A549 (cell line): ENCODE measurements at regions not wholly inside any gene's neighbourhood (a gene's known extent, or its start where the extent isn't known, plus 50 kb on each side); places are given as distances from the start of the nearest gene placed in this dataset.

Experiments used
- ATAC-seq, 2 experiments: fragments of 200-7000 bp in 1 of 2; fragments of >200 bp in 1 of 2; cut with Nextera tagmentation in 1 of 2; cut with Tn5 transposase in 1 of 2; 3 replicates each; pipeline versions ENCODE4 v1.8.0 to v1.9.1; 2018 to 2020; ENCODE audit warnings: mild to moderate bottlenecking in 1 of 2, moderate library complexity in 1 of 2
- CTCF ChIA-PET: fragments of 300-600 bp; sonication (Branson Sonifier 250); formaldehyde crosslinking; extraction: SDS; loops from one replicate; lab custom pipeline; 2021; ENCODE audit warnings: antibody characterized with exemption, inconsistent platforms; lab: Yijun Ruan, JAX
- POLR2A ChIA-PET: fragments of 350-600 bp; formaldehyde crosslinking; extraction: SDS; loops from one replicate; lab custom pipeline; 2021; ENCODE audit warnings: antibody characterized with exemption, inconsistent platforms; lab: Yijun Ruan, JAX
- DNase-seq, 2 experiments: peaks; one replicate each; pipeline versions ENCODE4 v3.0.0 to v3.0.0-alpha.2; 2011 to 2016; ENCODE audit warnings: low read depth in 1 of 2, low spot score in 1 of 2
- FAIRE-seq: peaks from 2 replicates; lab custom pipeline; 2011; peaks lifted over from hg19 to GRCh38; lab: Jason Lieb, UNC
- H3K27ac ChIP-seq, 2 experiments: fragments of >200 bp; sonication (Bioruptor Twin); formaldehyde crosslinking; 3 replicates each; pipeline ENCODE4 v1.5.1; 2016 to 2017
- H3K4me1 ChIP-seq: fragments of >200 bp; sonication (Bioruptor Twin); formaldehyde crosslinking; 3 replicates; pipeline ENCODE4 v1.6.1; 2016
- H3K4me2 ChIP-seq: fragments of >200 bp; sonication (Bioruptor Twin); formaldehyde crosslinking; 3 replicates; pipeline ENCODE4 v1.6.1; 2016
- H3K4me3 ChIP-seq: fragments of >200 bp; sonication (Bioruptor Twin); formaldehyde crosslinking; 3 replicates; pipeline ENCODE4 v1.5.1; 2016
- H3K9me3 ChIP-seq: fragments of >200 bp; sonication (Bioruptor Twin); formaldehyde crosslinking; 3 replicates; pipeline ENCODE4 v1.6.1; 2016
- CBX2 ChIP-seq: fragments of 200-600 bp; sonication (generic); IDR thresholded peaks from 2 replicates; pipeline ENCODE4 v1.6.1; 2016; ENCODE audit warnings: low read depth, mild to moderate bottlenecking, borderline replicate concordance
- CBX8 ChIP-seq: fragments of 200-600 bp; sonication (generic); IDR thresholded peaks from 2 replicates; pipeline ENCODE4 v1.6.1; 2016
- CEBPB ChIP-seq, 2 experiments: fragments of >200 bp in 1 of 2; sonication (Bioruptor Twin) in 1 of 2; formaldehyde crosslinking in 1 of 2; IDR thresholded peaks; 2 replicates each; pipeline ENCODE4 v1.6.1; 2012 to 2016
- CHD2 ChIP-seq: fragments of 150-350 bp; IDR thresholded peaks from 2 replicates; pipeline ENCODE4 v1.6.1; 2014; ENCODE audit warnings: low read length; ENCODE audit not compliant: partially characterized antibody
- E2F6 ChIP-seq: IDR thresholded peaks from 2 replicates; pipeline ENCODE4 v1.6.1; 2012; ENCODE audit warnings: low read depth, borderline replicate concordance
- EP300 ChIP-seq, 2 experiments: fragments of >200 bp; sonication (Bioruptor Twin); formaldehyde crosslinking; IDR thresholded peaks; 2 replicates in 1 of 2; 3 replicates in 1 of 2; pipeline ENCODE4 v1.6.1; 2016 to 2017
- FOSB ChIP-seq: fragments of 250-450 bp; sonication (Bioruptor Pico); IDR thresholded peaks from 2 replicates; pipeline ENCODE4 v1.5.0; 2020; ENCODE audit warnings: mild to moderate bottlenecking, moderate library complexity
- HDAC2 ChIP-seq: fragments of 200-600 bp; sonication (generic); IDR thresholded peaks from 2 replicates; pipeline ENCODE4 v1.6.1; 2016
- HEYL ChIP-seq: fragments of 250-450 bp; sonication (Bioruptor Pico); IDR thresholded peaks from 2 replicates; pipeline ENCODE4 v1.8.0; 2021; ENCODE audit warnings: mild to moderate bottlenecking, moderate library complexity
- JUN ChIP-seq, 2 experiments: fragments of >200 bp; sonication (Bioruptor Twin); formaldehyde crosslinking; IDR thresholded peaks; 2 replicates in 1 of 2; 3 replicates in 1 of 2; pipeline ENCODE4 v1.6.1; 2016 to 2017
- KDM5A ChIP-seq: fragments of 200-600 bp; sonication (generic); IDR thresholded peaks from 2 replicates; pipeline ENCODE4 v1.6.1; 2016; ENCODE audit warnings: antibody characterized with exemption, mild to moderate bottlenecking
- MAX ChIP-seq: IDR thresholded peaks from 2 replicates; pipeline ENCODE4 v1.6.1; 2012
- MYC ChIP-seq: IDR thresholded peaks from 2 replicates; pipeline ENCODE4 v1.6.1; 2012; ENCODE audit warnings: mild to moderate bottlenecking, inconsistent platforms, low read length, improper control_type of control experiment, borderline replicate concordance
- NR3C1 ChIP-seq: fragments of >200 bp; sonication (Bioruptor Twin); formaldehyde crosslinking; IDR thresholded peaks from 3 replicates; pipeline ENCODE4 v1.6.1; 2017
- PBX3 ChIP-seq: IDR thresholded peaks from 2 replicates; pipeline ENCODE4 v1.6.1; 2012
- PHF8 ChIP-seq: fragments of 200-600 bp; sonication (generic); IDR thresholded peaks from 2 replicates; pipeline ENCODE4 v1.6.1; 2016; ENCODE audit warnings: low read depth, mild to moderate bottlenecking, antibody characterized with exemption, moderate library complexity, borderline replicate concordance
- RCOR1 ChIP-seq: fragments of 150-350 bp; IDR thresholded peaks from 2 replicates; pipeline ENCODE4 v1.6.1; 2014; ENCODE audit warnings: antibody characterized with exemption, low read length, low read depth
- TFCP2L1 ChIP-seq: fragments of 250-450 bp; sonication (Bioruptor Pico); IDR thresholded peaks from 2 replicates; pipeline ENCODE4 v1.5.0; 2021; ENCODE audit warnings: mild to moderate bottlenecking
- USF2 ChIP-seq: fragments of 450-650 bp; IDR thresholded peaks from 2 replicates; pipeline ENCODE4 v1.6.1; 2014; ENCODE audit warnings: antibody characterized with exemption
- ZFP36 ChIP-seq: fragments of 450-650 bp; IDR thresholded peaks from 2 replicates; pipeline ENCODE4 v1.6.1; 2014; ENCODE audit warnings: borderline replicate concordance; ENCODE audit not compliant: partially characterized antibody
- ZNF302 ChIP-seq: fragments of 250-450 bp; sonication (Bioruptor Pico); IDR thresholded peaks from 2 replicates; pipeline ENCODE4 v1.9.0; 2021; ENCODE audit warnings: inconsistent platforms, mild to moderate bottlenecking, moderate library complexity
- ZSCAN20 ChIP-seq: fragments of 250-450 bp; sonication (Bioruptor Pico); IDR thresholded peaks from 2 replicates; pipeline ENCODE4 v1.8.0; 2022; ENCODE audit warnings: mild to moderate bottlenecking, moderate library complexity
- WGBS: methylation state at CpG from one replicate; pipeline ENCODE4 v1.1.6; 2017; ENCODE audit errors: missing lambda C conversion rate; 5-methylcytosine and 5-hydroxymethylcytosine counted together

- no peaks in the 10 kb centered on the region for H3K4me1 ChIP-seq
- H3K4me3 ChIP-seq = no peak overlapping the region
- WGBS = 90% methylated on average over 4 of the region's 4 CpGs
- ChIA-PET POLR2A (no interaction called here), CTCF (no interaction called here)
- ATAC-seq = no peak
- no peak overlapping the region for H3K4me2 ChIP-seq
- TF ChIP-seq PBX3 (no peak), NR3C1 (no peak), CEBPB (IDR thresholded peaks at IDR 0.05) (no peak), EP300 (IDR thresholded peaks at IDR 0.05) (no peak), USF2 (no peak), TFCP2L1 (CRISPR knock-in tag) (no peak), JUN (IDR thresholded peaks at IDR 0.05) (no peak), ZFP36 (no peak)
- H3K27ac ChIP-seq = no peak overlapping the region
- H3K9me3 ChIP-seq = no peaks in the 10 kb centered on the region
- DNase-seq = no peak
- no peak for FAIRE-seq
These were observed 364.3 kb downstream of the TNS1 start for GRCh38 chr2:217638533-217638932.

- DNase-seq = no peak
- WGBS = 61% methylated on average over 2 of the region's 2 CpGs
- Histone ChIP-seq H3K27ac (no peak overlapping the region), H3K4me1 (no peaks in the 10 kb centered on the region), H3K4me3 (no peak overlapping the region), H3K4me2 (no peak overlapping the region), H3K9me3 (no peaks in the 10 kb centered on the region)
- no peak for ATAC-seq
- ChIA-PET POLR2A (no interaction called here), CTCF (no interaction called here)
- TF ChIP-seq CBX8 = no peak
- TF ChIP-seq ZNF302 (CRISPR knock-in tag) = no peak
- no peak for TF ChIP-seq CHD2
- TF ChIP-seq ZSCAN20 (CRISPR knock-in tag) = no peak
- TF ChIP-seq PHF8 = no peak
- FAIRE-seq = no peak
These were observed 364.8 kb downstream of the TNS1 start for GRCh38 chr2:217638031-217638430.

- TF ChIP-seq EP300 (IDR thresholded peaks at IDR 0.05) (no peak), HDAC2 (no peak), MYC (no peak), ZSCAN20 (CRISPR knock-in tag) (no peak), FOSB (no peak), MAX (no peak), CBX2 (no peak), JUN (IDR thresholded peaks at IDR 0.05) (no peak), RCOR1 (no peak), KDM5A (no peak), E2F6 (no peak), HEYL (CRISPR knock-in tag) (no peak)
These were observed 365.7 kb downstream of the TNS1 start for GRCh38 chr2:217636991-217637561.

More at GRCh38 chr2:217636991-217637561, 365.7 kb downstream of the TNS1 start:
- Histone ChIP-seq H3K27ac (no peak overlapping the region), H3K9me3 (no peaks in the 10 kb centered on the region), H3K4me2 (no peak overlapping the region), H3K4me3 (no peak overlapping the region), H3K4me1 (no peaks in the 10 kb centered on the region)
- CTCF ChIA-PET = interaction anchor here (0.6 kb wide), 2 partner anchors 224 to 1906 kb away, joined by 3 to 4 read pairs; no protein-coding TSS in a partner anchor
- no peak for FAIRE-seq
- 67% methylated on average over 9 of the region's 9 CpGs for WGBS
- POLR2A ChIA-PET = no interaction called here
- ATAC-seq = no peak
- DNase-seq = no peak
